ENCODE measurements at regions not wholly inside any gene's neighbourhood (a gene's known extent, or its start where the extent isn't known, plus 50 kb on each side); places are given as distances from the start of the nearest gene placed in this dataset.

GRCh38 chr18:33863912-33864311 lies 285.9 kb downstream of the ASXL3 start:
- no peak for DNase-seq
- no peak overlapping the region for H3K9ac ChIP-seq (ENCODE audit: low read depth in 2 of 2, low read length in 2 of 2)
- TF ChIP-seq CTCF (IDR thresholded peaks at IDR 0.05), result no peak
- H3K9me3 ChIP-seq, result no peaks in the 10 kb centered on the region
- no peak overlapping the region for H3K4me3 ChIP-seq
- no peaks in the 10 kb centered on the region for H3K4me1 ChIP-seq
- no peaks in the 10 kb centered on the region for H3K36me3 ChIP-seq
- H3K27ac ChIP-seq, result no peak overlapping the region
- no peaks in the 10 kb centered on the region for H3K27me3 ChIP-seq
- intact Hi-C loops (cut with DNase I), result no loop called here

- DNase-seq, result no peak
- intact Hi-C loops (cut with DNase I), result loop anchor here (10.0 kb wide), 1 partner anchor 100 kb away; no protein-coding TSS in a partner anchor
- Histone ChIP-seq H3K36me3 (no peaks in the 10 kb centered on the region), H3K27ac (no peak overlapping the region), H3K9me3 (no peaks in the 10 kb centered on the region), H3K27me3 (no peaks in the 10 kb centered on the region), H3K9ac (ENCODE audit: low read depth in 2 of 2, low read length in 2 of 2) (no peak overlapping the region), H3K4me3 (no peak overlapping the region), H3K4me1 (no peaks in the 10 kb centered on the region)
- TF ChIP-seq CTCF (IDR thresholded peaks at IDR 0.05), result no peak
Observed at GRCh38 chr18:33854827-33855139, 276.8 kb downstream of the ASXL3 start.

GRCh38 chr18:33854086-33854826 lies 276.2 kb downstream of the ASXL3 start:
- Histone ChIP-seq H3K27me3 (no peaks in the 10 kb centered on the region), H3K4me3 (no peak overlapping the region), H3K9me3 (no peaks in the 10 kb centered on the region), H3K9ac (ENCODE audit: low read depth in 2 of 2, low read length in 2 of 2) (no peak overlapping the region), H3K4me1 (no peaks in the 10 kb centered on the region), H3K27ac (no peak overlapping the region), H3K36me3 (no peaks in the 10 kb centered on the region)
- DNase-seq, result no peak
- TF ChIP-seq CTCF (IDR thresholded peaks at IDR 0.05), result no peak
- intact Hi-C loops (cut with DNase I), result loop anchor here (10.0 kb wide), 1 partner anchor 101 kb away; no protein-coding TSS in a partner anchor

- intact Hi-C loops (cut with DNase I), result loop anchor here (10.0 kb wide), 1 partner anchor 102 kb away; no protein-coding TSS in a partner anchor
- Histone ChIP-seq H3K9ac (ENCODE audit: low read depth in 2 of 2, low read length in 2 of 2) (no peak overlapping the region), H3K27me3 (no peaks in the 10 kb centered on the region), H3K27ac (no peak overlapping the region), H3K36me3 (no peaks in the 10 kb centered on the region), H3K4me3 (no peak overlapping the region), H3K4me1 (no peaks in the 10 kb centered on the region), H3K9me3 (no peaks in the 10 kb centered on the region)
- TF ChIP-seq CTCF (IDR thresholded peaks at IDR 0.05), result no peak
- DNase-seq, result no peak
Observed at GRCh38 chr18:33853187-33853586, 275.2 kb downstream of the ASXL3 start.

- no peak for DNase-seq
- H3K9me3 ChIP-seq, result no peaks in the 10 kb centered on the region
- no peaks in the 10 kb centered on the region for H3K27me3 ChIP-seq
- H3K27ac ChIP-seq, result no peak overlapping the region
- H3K4me3 ChIP-seq, result no peak overlapping the region
- H3K36me3 ChIP-seq, result no peaks in the 10 kb centered on the region
- intact Hi-C loops (cut with DNase I), result loop anchor here (10.0 kb wide), 1 partner anchor 103 kb away; no protein-coding TSS in a partner anchor
- no peaks in the 10 kb centered on the region for H3K4me1 ChIP-seq
- no peak overlapping the region for H3K9ac ChIP-seq (ENCODE audit: low read depth in 2 of 2, low read length in 2 of 2)
- no peak for TF ChIP-seq CTCF (IDR thresholded peaks at IDR 0.05)
Observed at GRCh38 chr18:33851546-33852078, 273.6 kb downstream of the ASXL3 start.
